ENCODE measurements at regions not wholly inside any gene's neighbourhood (a gene's known extent, or its start where the extent isn't known, plus 50 kb on each side); places are given as distances from the start of the nearest gene placed in this dataset.

GRCh38 chr7:10821156-10821555 is 152.5 kb upstream of the PHF14 start:
- no peak for TF ChIP-seq CTCF (IDR thresholded peaks at IDR 0.05; ENCODE audit: low read depth, low read length)
- TF ChIP-seq EZH2phosphoT487 (IDR thresholded peaks at IDR 0.05; ENCODE audit: low read depth): no peak

All from OCI-LY3 (cell line).